Heart left ventricle (tissue), 13 donors: ENCODE measurements at regions not wholly inside any gene's neighbourhood (a gene's known extent, or its start where the extent isn't known, plus 50 kb on each side); places are given as distances from the start of the nearest gene placed in this dataset.

Source experiments
- CTCF ChIP-seq, 12 donors: fragments of 200-600 bp; sonication (generic) in 4 of 12; IDR thresholded peaks; one replicate each; pipeline versions ENCODE4 v1.5.0 to v1.8.0; 2018 to 2022; ENCODE audit warnings: antibody characterized with exemption in 12 of 12, mild to moderate bottlenecking in 5 of 12
- POLR2A ChIP-seq, 2 donors: fragments of 450-650 bp; IDR thresholded peaks; one replicate each; pipeline ENCODE4 v1.6.1; 2017; ENCODE audit warnings: antibody characterized with exemption in 2 of 2, mild to moderate bottlenecking in 2 of 2, moderate library complexity in 2 of 2
- donor health status: ischemic (EF 13 %, LVEDD 7.1; RV severe dilation, severe dysfunction).
- donor health status: DM: no; HTN: yes; CAD: no.
- donor health status: DM: no; HTN: no; CAD: no.
- donor health status: ischemic (EF 25% LVEDD 6.9; RV normal size, moderate dysfunction).
- donor health status: ischemic (EF 25% LVEDD 5.7; RV mildly dilated, moderate dysfunction).
- donor health status: ischemic (EF 35%, LVEDD 5.7; RV mildly dilated, moderate dysfunction).
- donor health status: nonischemic (EF 11% LVEDD 7.7; RV severe dilation, severe dysfunction).
- donor health status: DM: yes; HTN: yes; CAD: no.
- donor health status: PGD.
- donor health status: ischemic (EF 29% LVEDD 5.4; RV normal size, mild dysfunction).
- donor health status: nonischemic (EF 23%, LVEDD 6.1; RV moderate dilation, normal function).

GRCh38 chr17:5763595-5764306 is 179.4 kb upstream of the NLRP1 start:
- no peak for TF ChIP-seq CTCF (IDR thresholded peaks at IDR 0.05)
- TF ChIP-seq POLR2A (IDR thresholded peaks at IDR 0.05) = no peak
